Activated naive CD4-positive, alpha-beta T cell treated with anti-CD3 and anti-CD28 coated beads, Interleukin-2, amount 10 ng/mL, durations not matched to agents 7 days and 5 days (primary cell): ENCODE measurements at regions not wholly inside any gene's neighbourhood (a gene's known extent, or its start where the extent isn't known, plus 50 kb on each side); places are given as distances from the start of the nearest gene placed in this dataset.

ENCODE experiments used
- CTCF ChIA-PET: fragments of 350-600 bp; sonication (Branson Sonifier 250); formaldehyde crosslinking; loops from one replicate; lab custom pipeline; 2021; ENCODE audit warnings: antibody characterized with exemption; lab: Charles Lee
- DNase-seq: peaks from one replicate; pipeline ENCODE4 v3.0.0-alpha.2; 2020
- H3K27ac Mint-ChIP-seq: one replicate; pipeline ENCODE4 v1.8.0; 2021; ENCODE audit warnings: mild to moderate bottlenecking, moderate library complexity, mixed read lengths
- H3K27me3 Mint-ChIP-seq: one replicate; pipeline ENCODE4 v1.8.0; 2021; ENCODE audit warnings: mild to moderate bottlenecking, mixed read lengths
- H3K36me3 Mint-ChIP-seq: one replicate; pipeline ENCODE4 v1.8.0; 2021; ENCODE audit warnings: mixed read lengths
- H3K4me1 Mint-ChIP-seq: one replicate; pipeline ENCODE4 v1.8.0; 2021; ENCODE audit warnings: mixed read lengths
- H3K4me3 Mint-ChIP-seq: one replicate; pipeline ENCODE4 v1.8.0; 2021; ENCODE audit warnings: mild to moderate bottlenecking, moderate library complexity, mixed read lengths
- H3K9me3 Mint-ChIP-seq: one replicate; pipeline ENCODE4 v1.8.0; 2021; ENCODE audit warnings: mixed read lengths

GRCh38 chr2:156883804-156884203 is 373.7 kb upstream of the GALNT5 start:
- no peak overlapping the region for H3K4me3 Mint-ChIP-seq
- no peaks in the 10 kb centered on the region for H3K4me1 Mint-ChIP-seq
- H3K27ac Mint-ChIP-seq: no peak overlapping the region
- H3K9me3 Mint-ChIP-seq: no peaks in the 10 kb centered on the region
- H3K27me3 Mint-ChIP-seq: peaks cover 4% of the 10 kb centered on the region
- DNase-seq: no peak
- CTCF ChIA-PET: no interaction called here
- no peaks in the 10 kb centered on the region for H3K36me3 Mint-ChIP-seq

DNA sequence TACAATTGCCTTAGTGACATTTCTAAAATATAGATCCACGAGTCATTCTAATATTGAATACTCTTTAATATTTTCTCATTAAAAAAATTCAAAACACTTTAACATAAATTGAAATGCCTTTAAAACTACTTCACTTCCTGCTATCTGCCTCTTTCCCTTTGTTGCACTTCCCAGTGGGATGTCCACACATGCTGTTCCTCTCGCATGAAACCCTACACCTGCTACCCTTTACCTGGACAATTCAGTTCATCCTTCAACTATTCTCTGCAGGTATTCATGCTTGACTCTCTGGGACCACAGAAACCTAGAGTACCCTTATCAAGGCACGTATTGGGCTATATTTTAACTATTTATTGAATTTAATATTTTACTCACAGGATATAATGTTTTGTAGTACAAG is 373.3 kb upstream of the GALNT5 start:
- peaks cover 4% of the 10 kb centered on the region for H3K27me3 Mint-ChIP-seq
- H3K4me3 Mint-ChIP-seq: no peak overlapping the region
- no peak for DNase-seq

GRCh38 chr2:156890529-156891148 is 366.9 kb upstream of the GALNT5 start:
- no peak for DNase-seq
- CTCF ChIA-PET: no interaction called here

More for the DNA sequence above, 373.3 kb upstream of the GALNT5 start:
- Mint-ChIP-seq H3K4me1 (no peaks in the 10 kb centered on the region), H3K9me3 (no peaks in the 10 kb centered on the region), H3K27ac (no peak overlapping the region), H3K36me3 (no peaks in the 10 kb centered on the region)
- CTCF ChIA-PET: no interaction called here

DNA sequence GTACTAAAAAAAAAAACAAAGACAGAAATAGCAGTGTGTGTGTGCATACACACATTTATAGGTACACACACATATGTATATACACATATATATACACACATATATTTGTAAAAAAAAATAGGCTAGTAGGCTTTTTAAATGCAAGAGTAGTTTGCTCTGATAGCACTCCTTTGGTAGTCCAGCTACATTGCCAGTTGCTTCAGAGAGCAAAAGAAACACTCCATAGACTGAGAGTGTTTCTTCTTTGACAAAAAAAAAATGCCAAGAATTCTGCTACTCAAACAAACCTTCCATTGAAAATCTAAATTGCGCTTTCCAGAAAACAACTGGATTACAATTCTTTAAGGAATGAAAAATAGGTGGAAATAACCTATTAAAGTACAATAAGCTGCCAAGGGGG is 365.9 kb upstream of the GALNT5 start:
- Mint-ChIP-seq H3K4me3 (no peak overlapping the region), H3K36me3 (no peaks in the 10 kb centered on the region), H3K27me3 (peaks cover 11% of the 10 kb centered on the region), H3K4me1 (peaks cover 17% of the 10 kb centered on the region), H3K27ac (no peak overlapping the region), H3K9me3 (no peaks in the 10 kb centered on the region)
- CTCF ChIA-PET: interaction anchor here (0.6 kb wide), 2 partner anchors 10 to 301 kb away, joined by 4 read pairs; no protein-coding TSS in a partner anchor
- DNase-seq: no peak

More at GRCh38 chr2:156890529-156891148, 366.9 kb upstream of the GALNT5 start:
- Mint-ChIP-seq H3K4me3 (no peak overlapping the region), H3K36me3 (no peaks in the 10 kb centered on the region), H3K27me3 (peaks cover 11% of the 10 kb centered on the region), H3K9me3 (no peaks in the 10 kb centered on the region), H3K4me1 (peaks cover 10% of the 10 kb centered on the region), H3K27ac (no peak overlapping the region)

- H3K4me3 Mint-ChIP-seq: no peak overlapping the region
- CTCF ChIA-PET: interaction anchor here (0.6 kb wide), 1 partner anchor 9 kb away, joined by 4 read pairs; no protein-coding TSS in a partner anchor
- no peaks in the 10 kb centered on the region for H3K9me3 Mint-ChIP-seq
- H3K4me1 Mint-ChIP-seq: peaks cover 20% of the 10 kb centered on the region
- H3K27ac Mint-ChIP-seq: no peak overlapping the region
- H3K36me3 Mint-ChIP-seq: no peaks in the 10 kb centered on the region
- H3K27me3 Mint-ChIP-seq: peaks cover 11% of the 10 kb centered on the region
- no peak for DNase-seq
Measured at GRCh38 chr2:156892467-156893281, 364.8 kb upstream of the GALNT5 start.

DNA sequence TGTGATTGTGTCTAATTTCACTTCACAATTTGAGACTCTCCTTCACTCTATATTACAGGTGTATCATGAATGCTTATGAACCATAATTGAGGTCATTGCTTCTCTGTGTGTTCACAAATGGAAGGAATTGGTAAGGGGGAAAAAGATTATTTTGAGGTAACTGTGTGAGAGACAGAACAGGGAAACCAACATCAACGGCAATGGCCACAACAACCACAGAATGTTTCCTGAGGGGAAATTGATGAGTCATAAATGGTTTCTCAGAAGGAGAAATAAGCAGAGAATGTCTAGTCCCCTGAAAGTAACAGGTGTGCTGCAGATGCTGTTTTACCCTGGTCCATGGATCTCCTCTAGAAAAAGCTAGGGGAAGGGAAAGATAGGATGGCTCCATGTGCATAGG is 361.2 kb upstream of the GALNT5 start:
- CTCF ChIA-PET: no interaction called here
- Mint-ChIP-seq H3K27me3 (peaks cover 11% of the 10 kb centered on the region), H3K27ac (no peak overlapping the region), H3K4me3 (no peak overlapping the region), H3K9me3 (no peaks in the 10 kb centered on the region), H3K4me1 (peaks cover 20% of the 10 kb centered on the region), H3K36me3 (no peaks in the 10 kb centered on the region)
- peak; percentile 20 for DNase-seq

- Mint-ChIP-seq H3K27me3 (peaks cover 8% of the 10 kb centered on the region), H3K27ac (no peak overlapping the region), H3K4me1 (peaks cover 18% of the 10 kb centered on the region), H3K4me3 (no peak overlapping the region), H3K9me3 (no peaks in the 10 kb centered on the region), H3K36me3 (no peaks in the 10 kb centered on the region)
- CTCF ChIA-PET: no interaction called here
- no peak for DNase-seq
Measured at GRCh38 chr2:156897548-156897947, 360.0 kb upstream of the GALNT5 start.

GRCh38 chr2:156901373-156902031 is 356.0 kb upstream of the GALNT5 start:
- H3K4me1 Mint-ChIP-seq: peaks cover 4% of the 10 kb centered on the region
- no peaks in the 10 kb centered on the region for H3K36me3 Mint-ChIP-seq
- H3K9me3 Mint-ChIP-seq: no peaks in the 10 kb centered on the region
- no peaks in the 10 kb centered on the region for H3K27me3 Mint-ChIP-seq
- DNase-seq: no peak
- no peak overlapping the region for H3K4me3 Mint-ChIP-seq
- no peak overlapping the region for H3K27ac Mint-ChIP-seq
- CTCF ChIA-PET: interaction anchor here (0.6 kb wide), 1 partner anchor 10 kb away, joined by 4 read pairs; no protein-coding TSS in a partner anchor

DNA sequence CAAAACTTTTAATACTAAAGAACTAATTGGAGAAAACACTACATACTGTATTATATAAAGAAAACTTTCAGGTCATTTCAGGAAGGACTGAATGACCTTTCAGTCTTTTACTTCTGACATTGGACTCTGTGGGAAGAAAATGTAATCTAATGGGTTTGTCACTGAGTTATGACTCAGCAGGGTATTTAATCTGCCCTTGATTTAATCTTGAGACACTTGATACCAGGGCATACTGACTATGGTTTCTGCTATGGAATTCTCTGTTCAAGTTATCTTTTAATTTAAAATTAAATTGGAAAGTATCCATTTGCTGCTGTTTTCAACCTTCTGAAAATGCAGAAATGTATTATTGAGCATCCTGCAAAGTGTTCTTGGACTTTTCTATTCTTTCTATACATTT is 354.2 kb upstream of the GALNT5 start:
- DNase-seq: no peak
- Mint-ChIP-seq H3K9me3 (no peaks in the 10 kb centered on the region), H3K27me3 (no peaks in the 10 kb centered on the region), H3K36me3 (no peaks in the 10 kb centered on the region), H3K4me3 (no peak overlapping the region), H3K27ac (no peak overlapping the region), H3K4me1 (no peaks in the 10 kb centered on the region)
- CTCF ChIA-PET: no interaction called here

- DNase-seq: no peak
- H3K27me3 Mint-ChIP-seq: no peaks in the 10 kb centered on the region
- CTCF ChIA-PET: no interaction called here
- no peak overlapping the region for H3K27ac Mint-ChIP-seq
- no peaks in the 10 kb centered on the region for H3K36me3 Mint-ChIP-seq
- H3K4me3 Mint-ChIP-seq: no peak overlapping the region
- no peaks in the 10 kb centered on the region for H3K4me1 Mint-ChIP-seq
- H3K9me3 Mint-ChIP-seq: no peaks in the 10 kb centered on the region
Measured at GRCh38 chr2:156907806-156908205, 349.7 kb upstream of the GALNT5 start.

DNA sequence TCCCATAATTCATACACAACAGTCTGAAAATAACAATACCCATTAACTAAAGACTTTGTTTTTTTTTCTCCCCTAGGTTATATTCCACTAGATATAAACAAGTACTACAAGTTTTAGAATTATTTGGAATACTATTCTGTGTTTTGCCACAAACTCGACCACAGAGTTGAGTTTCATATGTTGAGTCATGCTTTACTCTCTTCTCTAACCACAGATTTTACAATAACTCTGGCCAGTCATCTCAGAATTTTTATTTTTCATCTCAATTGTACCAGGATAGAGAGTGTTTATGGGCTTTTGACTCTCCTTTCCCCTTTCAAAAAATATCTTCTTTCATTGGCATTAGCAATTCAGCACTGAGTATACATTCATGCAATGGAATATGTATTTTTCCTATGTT is 348.7 kb upstream of the GALNT5 start:
- CTCF ChIA-PET: no interaction called here
- no peak for DNase-seq
- H3K9me3 Mint-ChIP-seq: no peaks in the 10 kb centered on the region
- no peak overlapping the region for H3K4me3 Mint-ChIP-seq
- H3K36me3 Mint-ChIP-seq: no peaks in the 10 kb centered on the region
- no peaks in the 10 kb centered on the region for H3K27me3 Mint-ChIP-seq
- H3K4me1 Mint-ChIP-seq: no peaks in the 10 kb centered on the region
- H3K27ac Mint-ChIP-seq: no peak overlapping the region

DNA sequence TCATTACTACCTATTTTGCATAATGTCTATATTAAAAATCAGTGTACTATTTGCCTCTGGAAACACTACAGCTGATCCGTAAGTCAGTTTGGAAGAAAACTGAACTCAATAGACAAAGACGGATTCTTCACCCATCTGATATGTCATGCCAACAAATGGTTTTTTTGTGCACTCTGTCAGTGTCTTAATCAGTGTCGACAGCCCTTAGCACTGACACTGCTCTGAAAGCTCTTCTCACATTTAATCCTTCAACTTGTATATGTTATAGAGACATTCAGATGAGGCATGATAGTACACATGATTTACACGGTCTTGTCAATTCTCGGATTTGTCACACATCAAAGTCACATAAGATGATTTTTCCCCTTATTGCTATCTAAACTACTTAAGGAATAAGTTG is 347.5 kb upstream of the GALNT5 start:
- DNase-seq: no peak
- Mint-ChIP-seq H3K4me3 (no peak overlapping the region), H3K27ac (no peak overlapping the region), H3K9me3 (no peaks in the 10 kb centered on the region), H3K36me3 (no peaks in the 10 kb centered on the region), H3K4me1 (no peaks in the 10 kb centered on the region), H3K27me3 (no peaks in the 10 kb centered on the region)
- CTCF ChIA-PET: no interaction called here

- H3K27me3 Mint-ChIP-seq: no peaks in the 10 kb centered on the region
- no peak for DNase-seq
- no peak overlapping the region for H3K27ac Mint-ChIP-seq
- CTCF ChIA-PET: no interaction called here
- H3K4me3 Mint-ChIP-seq: no peak overlapping the region
- H3K9me3 Mint-ChIP-seq: no peaks in the 10 kb centered on the region
- H3K4me1 Mint-ChIP-seq: no peaks in the 10 kb centered on the region
- H3K36me3 Mint-ChIP-seq: no peaks in the 10 kb centered on the region
Measured at GRCh38 chr2:156915332-156915731, 342.2 kb upstream of the GALNT5 start.

DNA sequence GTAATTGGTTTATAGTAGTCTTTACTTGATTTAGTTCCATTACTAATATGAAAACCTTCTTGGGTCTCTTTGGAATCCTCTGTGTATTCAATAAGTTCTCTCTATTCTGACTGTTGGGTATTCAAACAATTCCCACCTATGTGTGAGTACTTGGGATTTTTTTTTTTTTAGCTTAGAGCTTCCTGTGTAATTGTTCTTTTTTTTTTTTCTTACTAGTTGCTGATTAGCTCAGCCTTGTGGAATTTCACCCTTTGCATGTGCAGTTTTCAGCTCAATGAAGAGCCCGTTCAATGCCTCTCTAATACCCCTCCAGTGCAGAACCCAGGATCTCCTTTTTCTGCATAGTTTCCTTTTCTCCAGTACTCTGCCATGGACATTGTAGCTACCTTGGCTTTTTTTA is 339.1 kb upstream of the GALNT5 start:
- Mint-ChIP-seq H3K9me3 (peaks cover 3% of the 10 kb centered on the region), H3K36me3 (no peaks in the 10 kb centered on the region), H3K27me3 (no peaks in the 10 kb centered on the region), H3K27ac (no peak overlapping the region), H3K4me1 (no peaks in the 10 kb centered on the region), H3K4me3 (no peak overlapping the region)
- CTCF ChIA-PET: no interaction called here
- no peak for DNase-seq
